ENCODE measurements at regions not wholly inside any gene's neighbourhood (a gene's known extent, or its start where the extent isn't known, plus 50 kb on each side); places are given as distances from the start of the nearest gene placed in this dataset.

GRCh38 chr6:164534070-164534766 lies 775.2 kb downstream of the C6orf118 start:
- TF ChIP-seq TAF1 (IDR thresholded peaks at IDR 0.05; ENCODE audit: borderline replicate concordance, insufficient read depth, low read length) = no peak
- TF ChIP-seq SIN3A (IDR thresholded peaks at IDR 0.05; ENCODE audit: borderline replicate concordance, insufficient read depth, low read length) = no peak
- TF ChIP-seq POLR2AphosphoS5 (IDR thresholded peaks at IDR 0.05; ENCODE audit: low read depth, low read length) = no peak
- TF ChIP-seq FOXP2 (optimal IDR thresholded peaks at IDR 0.05; ENCODE audit: borderline replicate concordance, extremely low read depth, extremely low read length, insufficient read depth) = no peak
- no peak for TF ChIP-seq REST (IDR thresholded peaks at IDR 0.05; ENCODE audit: insufficient read depth in 1 of 2, low read depth in 2 of 2, low read length in 2 of 2)

- TF ChIP-seq FOXP2 (optimal IDR thresholded peaks at IDR 0.05; ENCODE audit: borderline replicate concordance, extremely low read depth, extremely low read length, insufficient read depth) (no peak), POLR2AphosphoS5 (IDR thresholded peaks at IDR 0.05; ENCODE audit: low read depth, low read length) (no peak), REST (IDR thresholded peaks at IDR 0.05; ENCODE audit: insufficient read depth in 1 of 2, low read depth in 2 of 2, low read length in 2 of 2) (no peak), SIN3A (IDR thresholded peaks at IDR 0.05; ENCODE audit: borderline replicate concordance, insufficient read depth, low read length) (no peak), TAF1 (IDR thresholded peaks at IDR 0.05; ENCODE audit: borderline replicate concordance, insufficient read depth, low read length) (no peak)
Observed at GRCh38 chr6:164533045-164533362, 776.4 kb downstream of the C6orf118 start.

- TF ChIP-seq REST (IDR thresholded peaks at IDR 0.05; ENCODE audit: insufficient read depth in 1 of 2, low read depth in 2 of 2, low read length in 2 of 2) (no peak), SIN3A (IDR thresholded peaks at IDR 0.05; ENCODE audit: borderline replicate concordance, insufficient read depth, low read length) (no peak), FOXP2 (optimal IDR thresholded peaks at IDR 0.05; ENCODE audit: borderline replicate concordance, extremely low read depth, extremely low read length, insufficient read depth) (no peak), TAF1 (IDR thresholded peaks at IDR 0.05; ENCODE audit: borderline replicate concordance, insufficient read depth, low read length) (no peak), POLR2AphosphoS5 (IDR thresholded peaks at IDR 0.05; ENCODE audit: low read depth, low read length) (no peak)
Observed at GRCh38 chr6:164532198-164533044, 777.0 kb downstream of the C6orf118 start.

GRCh38 chr6:164531736-164532135 lies 777.7 kb downstream of the C6orf118 start:
- TF ChIP-seq TAF1 (IDR thresholded peaks at IDR 0.05; ENCODE audit: borderline replicate concordance, insufficient read depth, low read length) = no peak

- TF ChIP-seq FOXP2 (optimal IDR thresholded peaks at IDR 0.05; ENCODE audit: borderline replicate concordance, extremely low read depth, extremely low read length, insufficient read depth) (no peak), POLR2AphosphoS5 (IDR thresholded peaks at IDR 0.05; ENCODE audit: low read depth, low read length) (no peak), TAF1 (IDR thresholded peaks at IDR 0.05; ENCODE audit: borderline replicate concordance, insufficient read depth, low read length) (no peak)
Observed at GRCh38 chr6:164528539-164528938, 780.9 kb downstream of the C6orf118 start.

- no peak for TF ChIP-seq FOXP2 (optimal IDR thresholded peaks at IDR 0.05; ENCODE audit: borderline replicate concordance, extremely low read depth, extremely low read length, insufficient read depth)
- no peak for TF ChIP-seq TAF1 (IDR thresholded peaks at IDR 0.05; ENCODE audit: borderline replicate concordance, insufficient read depth, low read length)
- no peak for TF ChIP-seq SIN3A (IDR thresholded peaks at IDR 0.05; ENCODE audit: borderline replicate concordance, insufficient read depth, low read length)
- TF ChIP-seq REST (IDR thresholded peaks at IDR 0.05; ENCODE audit: insufficient read depth in 1 of 2, low read depth in 2 of 2, low read length in 2 of 2) = no peak
- TF ChIP-seq POLR2AphosphoS5 (IDR thresholded peaks at IDR 0.05; ENCODE audit: low read depth, low read length) = no peak
Observed at GRCh38 chr6:164523087-164523654, 786.2 kb downstream of the C6orf118 start.
